GM19452 (cell line): ENCODE measurements at regions not wholly inside any gene's neighbourhood (a gene's known extent, or its start where the extent isn't known, plus 50 kb on each side); places are given as distances from the start of the nearest gene placed in this dataset.

ENCODE experiments used
- ATAC-seq: cut with Tn5 transposase; IDR thresholded peaks from one replicate; pipeline ENCODE4 v1.9.1; 2021; ENCODE audit not compliant: unreplicated experiment

DNA sequence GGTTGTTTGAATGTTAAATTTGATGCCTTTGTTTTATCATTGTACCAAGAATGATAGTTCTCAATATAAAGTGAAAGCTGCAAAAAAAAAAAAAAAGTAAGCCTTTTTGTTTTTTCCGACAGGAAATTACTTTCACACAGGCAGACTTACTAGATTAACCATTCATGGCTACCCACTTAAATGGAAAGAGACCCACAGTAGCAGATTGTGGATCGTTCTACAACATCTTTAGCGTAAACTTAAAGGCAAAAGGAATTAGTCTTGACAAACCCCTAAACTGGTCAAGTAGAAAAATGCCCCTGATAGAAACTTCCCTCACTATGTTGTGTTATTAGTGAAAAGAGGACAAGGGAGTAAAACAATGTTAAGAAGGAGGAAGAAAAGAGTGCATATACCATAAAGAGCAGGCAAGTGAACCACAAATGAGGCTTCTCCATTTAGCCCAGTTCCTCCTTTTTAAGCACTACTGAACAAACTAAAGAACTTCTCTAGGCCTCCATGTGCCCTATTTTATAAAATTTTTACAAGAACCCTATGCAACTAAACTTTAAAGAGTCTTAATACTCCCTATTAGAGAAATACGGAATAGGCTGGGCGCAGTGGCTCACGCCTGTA is 1560.3 kb downstream of the MRPL39 start:
- no peak for ATAC-seq

DNA sequence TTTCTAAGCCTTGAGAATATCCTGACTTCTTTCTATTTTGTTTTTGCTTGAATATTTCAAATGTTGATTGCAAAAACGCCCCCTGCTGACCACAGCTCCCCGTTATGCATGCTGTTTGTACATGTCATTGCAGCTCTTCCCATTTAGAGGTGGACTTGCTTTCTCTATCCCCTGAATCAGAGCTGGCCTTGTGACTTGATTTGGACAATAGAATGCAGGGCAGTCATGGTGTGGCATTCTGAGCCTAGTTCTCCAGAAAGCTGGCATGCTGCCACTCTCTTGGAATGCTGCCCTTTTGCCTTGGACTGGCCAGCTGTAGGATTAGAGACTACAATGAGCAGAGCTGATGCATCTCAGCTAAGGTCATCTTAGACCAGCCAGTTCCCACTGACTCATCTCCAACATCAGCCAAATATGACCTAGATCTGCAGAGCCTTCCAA is 1561.5 kb downstream of the MRPL39 start:
- no peak for ATAC-seq

DNA sequence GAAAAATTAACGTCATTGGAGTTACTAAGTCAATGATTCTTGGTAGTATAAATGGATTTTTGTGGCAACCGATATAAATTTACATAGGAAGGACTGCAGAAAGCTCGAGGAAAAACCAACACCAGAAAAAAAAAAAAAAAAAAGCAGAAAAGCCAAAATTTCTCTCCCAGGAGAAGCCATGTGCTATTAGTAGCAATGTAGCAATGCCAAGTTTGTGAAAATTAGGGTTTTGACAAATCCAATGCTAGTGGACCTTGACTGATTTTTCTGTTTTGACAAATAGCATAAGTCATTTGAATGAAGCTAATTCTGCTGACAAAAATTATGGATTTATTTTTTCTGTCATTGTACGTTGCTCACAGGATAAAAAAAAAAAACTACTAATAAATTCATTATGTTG is 1561.9 kb downstream of the MRPL39 start:
- no peak for ATAC-seq

DNA sequence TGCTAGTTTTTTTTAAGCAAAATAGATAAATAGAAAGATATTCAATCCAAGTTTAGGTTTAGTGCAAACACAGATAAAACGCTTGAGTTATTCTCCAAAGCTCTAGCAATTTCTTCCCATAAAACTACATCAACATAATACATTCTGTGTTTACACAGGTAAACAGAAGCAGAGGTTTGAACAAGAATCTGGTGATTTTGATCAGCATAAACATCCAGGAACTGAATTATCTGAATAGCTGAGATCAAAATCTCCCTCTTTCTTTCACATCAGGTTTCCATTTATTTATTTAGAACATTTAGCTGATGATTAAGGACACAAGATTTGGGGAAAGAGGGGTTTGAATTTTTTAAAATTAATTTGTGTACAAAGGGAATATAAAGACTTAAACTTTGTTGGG is 1564.6 kb downstream of the MRPL39 start:
- ATAC-seq, result no peak

DNA sequence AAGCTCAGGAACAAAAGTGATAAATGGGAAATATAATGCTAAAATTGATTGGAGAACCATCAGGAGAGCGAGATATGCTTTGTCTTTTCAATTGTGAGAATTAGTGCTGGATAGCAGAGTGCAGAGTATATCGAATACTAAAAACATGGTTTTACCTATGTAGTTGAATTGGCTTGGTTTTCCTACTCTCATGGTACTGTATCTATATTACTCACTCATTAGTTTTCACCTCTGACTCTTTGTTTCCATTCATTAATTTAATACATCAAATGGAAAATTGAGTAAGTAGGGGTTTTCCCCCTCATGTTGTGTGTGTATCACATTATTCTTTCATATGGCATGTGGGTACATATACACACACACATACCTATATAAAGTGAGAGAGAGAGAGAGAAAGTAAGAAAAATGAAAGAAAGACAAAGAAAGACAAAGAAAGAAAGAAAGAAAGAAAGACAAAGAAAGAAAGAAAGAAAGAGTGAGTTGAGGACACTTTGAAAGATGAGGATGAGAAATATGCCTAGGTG is 1574.5 kb downstream of the MRPL39 start:
- no peak for ATAC-seq

DNA sequence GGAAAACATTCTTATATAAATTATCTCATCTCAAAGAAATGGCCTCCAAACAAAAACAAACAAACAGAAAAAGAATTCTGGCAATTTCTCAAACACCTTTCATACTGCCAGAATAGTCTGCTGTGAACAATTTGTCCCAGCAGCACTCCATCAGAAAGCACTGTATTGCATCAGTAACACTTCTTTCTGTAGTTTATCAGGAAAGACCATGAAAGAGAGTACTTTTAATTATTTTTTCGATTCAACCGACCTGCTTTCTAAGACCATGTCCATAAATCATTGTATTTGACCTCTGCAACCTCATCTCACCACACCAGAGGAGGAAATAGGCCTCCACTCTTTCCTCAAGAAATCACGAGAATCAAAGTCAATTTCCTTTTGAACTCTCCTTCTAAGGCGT is 1579.9 kb downstream of the MRPL39 start:
- no peak for ATAC-seq

DNA sequence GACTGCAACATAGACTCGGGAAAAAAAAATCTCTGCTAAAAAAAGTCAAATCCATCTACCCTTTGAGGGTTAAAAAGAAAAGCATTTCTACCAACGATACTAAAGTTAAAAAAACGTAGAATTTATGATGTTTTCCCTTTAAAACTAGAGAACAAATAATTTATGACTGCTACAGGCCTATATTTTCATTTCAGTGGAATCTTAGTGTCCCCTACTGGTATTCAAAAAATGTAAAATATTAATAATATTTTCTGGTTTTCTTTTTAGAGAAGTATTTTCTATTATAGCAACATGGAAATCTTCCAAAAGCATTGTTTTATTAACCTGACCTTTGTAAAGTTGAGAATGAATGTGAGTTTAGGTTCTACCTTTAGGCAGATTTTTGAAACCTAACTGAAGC is 1582.2 kb downstream of the MRPL39 start:
- ATAC-seq, result no peak

DNA sequence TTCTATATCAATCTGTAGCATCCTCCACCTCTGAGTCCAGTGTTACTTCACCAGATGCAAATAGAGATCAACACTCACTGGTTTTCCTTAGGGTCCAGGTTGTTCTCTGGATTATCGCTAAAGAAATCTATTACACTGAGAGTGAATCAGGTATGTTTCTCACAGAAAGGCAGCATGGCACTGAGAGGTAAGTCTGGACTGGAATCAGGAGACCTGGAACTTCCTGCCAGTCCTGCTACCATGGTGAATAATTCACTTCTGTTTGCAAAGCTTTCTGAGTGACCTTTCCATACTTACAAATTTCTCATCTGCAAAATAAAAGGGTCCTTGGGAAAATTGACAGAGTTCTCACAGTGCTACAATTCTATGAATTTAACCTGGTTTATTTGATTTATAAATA is 1583.3 kb downstream of the MRPL39 start:
- no peak for ATAC-seq

DNA sequence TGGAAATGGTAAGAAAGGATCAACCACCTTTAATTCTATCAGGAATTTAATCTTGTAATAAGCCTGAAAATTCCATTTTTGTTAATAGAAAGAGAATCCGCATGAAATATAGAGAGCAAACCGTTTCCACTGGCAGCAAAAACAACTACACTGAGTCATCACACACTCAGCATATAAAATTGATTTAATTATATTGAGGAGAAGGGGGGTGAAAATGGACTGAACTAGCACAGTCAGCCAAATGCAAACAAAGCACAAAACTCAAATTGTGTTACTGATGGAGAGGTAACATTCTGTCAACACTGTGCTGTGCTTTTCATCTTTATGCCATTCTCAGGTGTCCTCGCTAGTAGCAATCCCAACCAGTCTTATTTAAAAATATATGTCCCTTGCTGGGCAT is 1583.9 kb downstream of the MRPL39 start:
- no peak for ATAC-seq

DNA sequence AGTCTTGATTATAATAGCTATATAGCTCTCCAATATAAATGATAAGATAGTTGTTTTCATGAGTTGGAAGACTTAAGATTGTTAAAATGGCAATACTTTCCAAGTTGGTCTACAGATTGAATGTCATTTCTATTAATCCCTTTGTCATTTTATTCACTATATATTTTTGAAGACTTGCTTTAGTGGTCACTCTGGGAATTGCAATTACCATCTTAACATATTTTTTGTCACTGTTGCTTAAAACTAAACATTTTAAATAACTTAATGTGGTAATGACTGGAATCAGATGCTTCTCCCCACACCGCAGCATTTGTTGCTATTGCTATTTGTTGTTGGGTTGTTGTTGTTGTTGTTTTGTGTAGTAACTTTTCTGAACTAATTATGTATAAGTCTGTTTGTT is 1592.9 kb downstream of the MRPL39 start:
- no peak for ATAC-seq

DNA sequence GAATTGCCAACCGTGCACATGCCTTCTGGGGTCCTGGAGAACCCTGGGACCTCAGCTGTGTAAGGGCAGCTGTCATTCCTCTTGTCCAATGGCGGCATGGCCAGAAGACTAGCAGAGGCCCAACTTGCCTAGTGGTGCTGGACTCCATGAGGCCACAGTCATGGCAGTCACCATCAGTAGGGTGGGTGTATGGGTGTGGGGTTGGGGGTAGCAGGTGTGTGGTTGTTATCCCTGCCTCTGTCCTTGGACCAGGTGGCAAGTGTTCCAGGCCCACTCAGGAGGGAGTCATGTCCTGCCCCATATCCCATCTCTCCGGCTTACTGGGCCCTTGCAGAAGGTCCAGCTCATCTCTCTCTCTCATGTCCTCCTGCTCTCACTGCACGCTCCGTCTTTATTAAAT is 1596.2 kb downstream of the MRPL39 start:
- no peak for ATAC-seq

DNA sequence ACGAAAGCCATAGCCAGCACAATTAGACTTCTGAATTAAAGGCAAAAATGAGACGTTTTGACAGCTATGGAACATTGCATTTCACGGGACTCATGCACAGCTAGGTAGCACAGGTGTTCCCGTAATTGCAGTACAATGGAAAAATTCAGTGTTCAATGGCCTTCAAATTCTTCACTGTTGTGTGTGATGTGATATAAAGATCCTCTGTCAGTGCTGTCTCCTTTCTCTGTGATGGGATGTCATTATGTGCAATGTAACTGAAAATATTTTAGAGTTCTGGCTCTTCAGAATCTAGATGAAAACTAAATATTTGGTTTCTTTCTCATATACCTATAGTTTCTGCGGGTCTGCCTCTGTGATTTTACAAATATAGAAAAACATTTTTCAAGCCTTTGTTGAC is 1599.7 kb downstream of the MRPL39 start:
- no peak for ATAC-seq

DNA sequence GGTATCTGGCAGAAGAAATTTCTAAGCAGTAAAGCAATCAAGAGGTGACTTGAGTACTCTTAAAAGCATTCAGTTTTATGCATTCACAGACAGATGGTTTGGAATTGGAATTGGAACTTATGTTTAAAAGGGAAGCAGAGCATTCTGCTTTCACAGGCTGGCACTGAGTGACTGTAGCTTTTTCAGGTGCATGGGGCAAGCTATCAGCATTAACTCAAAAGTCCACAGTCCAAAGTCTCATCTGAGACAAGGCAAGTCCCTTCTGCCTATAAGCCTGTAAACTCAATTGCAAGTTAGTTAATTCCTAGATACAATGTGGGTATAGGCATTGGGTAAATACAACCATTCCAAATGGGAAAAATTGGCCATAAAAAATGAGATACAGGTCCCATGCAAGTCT is 1620.3 kb downstream of the MRPL39 start:
- no peak for ATAC-seq

DNA sequence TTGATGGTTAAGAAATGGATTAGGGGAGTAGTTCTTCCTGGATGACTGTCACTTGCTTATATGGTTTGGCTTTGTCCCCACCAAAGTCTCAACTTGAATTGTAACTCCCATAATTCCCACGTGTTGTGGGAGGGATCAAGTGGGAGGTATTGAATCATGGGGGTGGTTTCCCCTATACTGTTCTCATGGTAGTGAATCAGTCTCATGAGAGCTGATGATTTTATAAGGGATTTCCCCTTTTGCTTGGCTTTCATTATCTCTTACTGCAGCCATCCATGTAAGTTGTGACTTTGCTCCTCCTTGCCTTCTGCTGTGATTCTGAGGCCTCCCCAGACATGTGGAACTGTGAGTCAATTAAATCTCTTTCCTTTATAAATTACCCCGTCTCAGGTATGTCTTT is 1621.1 kb downstream of the MRPL39 start:
- ATAC-seq, result no peak

DNA sequence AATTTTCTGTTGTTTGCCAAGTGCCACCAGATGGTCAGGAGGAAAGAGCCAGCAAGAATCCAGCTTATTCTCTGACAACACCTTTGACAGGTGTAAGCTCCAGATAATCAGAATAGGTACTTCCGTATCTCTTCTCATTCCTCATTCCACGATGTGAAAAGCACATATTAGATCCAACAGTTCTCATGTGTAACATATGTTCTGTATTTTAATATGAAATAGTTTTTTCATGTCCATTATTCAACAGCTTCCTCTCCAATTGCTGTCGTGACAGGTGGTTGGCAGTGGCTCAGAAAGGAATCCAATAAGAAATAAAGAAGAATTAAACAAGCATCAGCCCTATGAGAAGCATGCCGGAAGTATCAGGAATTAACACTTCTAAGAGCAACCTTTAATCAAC is 1624.7 kb downstream of the MRPL39 start:
- ATAC-seq, result no peak

DNA sequence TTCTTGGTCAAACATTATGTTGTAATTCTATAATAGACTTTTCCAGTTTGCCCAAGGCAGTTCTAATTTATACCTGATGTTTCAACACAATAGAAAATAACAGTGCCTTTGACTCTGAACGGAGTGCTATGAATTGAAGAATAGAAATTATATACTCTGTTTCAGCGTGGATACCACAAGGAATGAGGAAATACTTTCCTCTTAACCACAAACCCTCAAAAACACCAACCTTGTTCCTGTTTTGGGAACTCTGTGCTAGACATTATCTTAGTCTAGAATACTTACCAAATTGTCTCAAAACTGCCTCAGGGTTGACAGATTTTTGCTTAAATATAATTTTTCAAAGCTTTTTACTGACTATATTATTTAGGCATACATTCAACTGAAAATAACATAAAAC is 1629.3 kb downstream of the MRPL39 start:
- no peak for ATAC-seq

DNA sequence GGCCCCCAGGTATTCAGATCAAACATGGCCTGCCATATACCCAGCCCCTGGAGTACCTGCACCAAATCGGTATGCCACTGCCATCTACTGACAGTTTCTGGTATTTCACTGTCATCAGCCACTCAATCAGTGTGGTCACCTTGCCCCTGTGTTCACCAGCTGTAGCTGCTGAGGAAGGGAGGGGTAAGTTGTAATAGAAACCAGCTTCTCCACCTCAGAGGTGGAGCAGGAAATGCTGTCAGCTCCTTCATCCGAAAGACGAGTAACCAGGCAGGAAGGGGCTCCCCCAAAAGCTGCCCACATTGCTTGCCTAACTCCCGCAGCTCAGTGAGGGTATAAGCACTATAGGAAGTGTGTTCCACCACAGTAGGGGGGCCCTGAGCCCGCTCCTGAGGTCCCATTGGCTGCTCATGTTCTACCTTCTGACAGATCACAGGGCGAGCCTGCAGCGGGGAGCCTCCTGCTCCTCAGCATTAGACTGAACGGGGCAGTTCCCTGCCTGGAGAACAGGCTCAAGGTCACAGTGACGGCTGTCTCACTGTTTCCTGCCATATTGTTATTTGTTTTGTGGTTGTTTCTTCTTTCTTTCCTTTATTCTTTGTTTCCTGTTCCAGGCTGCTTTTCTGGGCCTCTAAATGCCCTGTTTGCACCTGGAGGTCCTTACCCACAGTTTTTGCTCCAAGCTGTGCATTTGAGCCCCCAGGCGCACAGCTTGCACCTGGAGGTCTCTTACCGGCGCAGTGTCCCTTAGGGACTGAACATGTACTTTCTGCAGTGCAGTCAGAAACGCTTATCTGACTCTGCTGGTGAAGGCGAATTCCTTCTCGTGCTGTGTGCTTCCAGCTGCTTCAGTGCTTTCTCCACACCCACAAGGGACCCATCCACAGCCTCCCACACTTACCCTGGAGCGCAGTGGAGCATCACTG is 1638.3 kb downstream of the MRPL39 start:
- peak; percentile 93 for ATAC-seq

DNA sequence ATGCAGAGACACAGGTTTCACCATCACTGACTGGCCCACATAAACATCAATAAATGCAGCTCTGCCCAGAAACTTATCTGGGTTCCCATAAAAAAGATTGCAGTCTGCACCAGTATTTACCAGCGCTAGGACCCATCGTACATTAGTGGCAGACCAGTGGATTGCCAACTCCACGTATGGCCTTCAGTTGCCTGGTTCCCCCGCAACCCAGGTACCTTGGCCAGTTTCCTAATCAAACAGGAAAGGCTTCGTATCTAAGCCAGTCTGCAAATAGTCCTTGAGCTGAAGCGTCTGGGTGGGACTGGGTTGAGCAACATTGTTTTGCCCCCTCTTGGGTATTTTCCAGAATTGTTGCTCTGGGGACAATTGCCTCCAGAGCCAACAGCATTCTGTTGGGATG is 1639.3 kb downstream of the MRPL39 start:
- ATAC-seq, result no peak

DNA sequence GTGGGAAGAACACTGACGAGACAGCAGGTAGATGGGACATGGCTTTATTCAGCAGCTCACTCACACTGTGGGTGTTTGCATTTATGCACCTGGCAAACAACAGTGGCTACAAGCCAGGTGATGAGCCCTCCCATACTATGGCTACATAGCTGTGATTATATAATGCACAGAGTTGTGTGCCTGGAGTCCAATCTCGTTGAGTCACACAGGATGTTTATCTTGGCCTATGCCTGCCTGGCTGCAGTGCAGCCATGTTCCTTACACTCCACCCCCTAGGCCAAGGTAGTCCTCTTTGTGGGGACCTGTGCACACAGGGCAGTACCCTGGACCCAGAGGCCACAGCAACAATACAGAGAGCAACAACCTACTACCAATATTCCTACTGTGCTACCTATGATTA is 1643.8 kb downstream of the MRPL39 start:
- no peak for ATAC-seq

DNA sequence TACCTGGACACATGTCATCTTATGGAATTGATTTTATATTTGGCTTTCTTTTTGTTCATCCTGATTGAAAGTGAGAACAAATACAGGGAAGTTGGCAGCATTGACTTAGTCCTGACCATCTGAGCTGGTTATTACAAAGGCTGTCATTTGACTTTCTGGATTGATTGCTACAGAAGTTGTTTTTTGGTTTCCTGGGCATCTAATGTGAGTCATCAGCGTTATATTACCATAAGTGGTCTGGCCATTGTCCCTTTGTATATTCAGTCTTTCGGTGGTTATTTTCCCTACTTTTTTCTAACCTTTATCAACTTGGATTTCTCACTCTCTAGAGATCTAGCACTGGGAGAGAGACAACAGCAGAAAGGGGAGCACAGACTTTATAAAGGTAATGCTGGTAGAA is 1646.5 kb downstream of the MRPL39 start:
- no peak for ATAC-seq

DNA sequence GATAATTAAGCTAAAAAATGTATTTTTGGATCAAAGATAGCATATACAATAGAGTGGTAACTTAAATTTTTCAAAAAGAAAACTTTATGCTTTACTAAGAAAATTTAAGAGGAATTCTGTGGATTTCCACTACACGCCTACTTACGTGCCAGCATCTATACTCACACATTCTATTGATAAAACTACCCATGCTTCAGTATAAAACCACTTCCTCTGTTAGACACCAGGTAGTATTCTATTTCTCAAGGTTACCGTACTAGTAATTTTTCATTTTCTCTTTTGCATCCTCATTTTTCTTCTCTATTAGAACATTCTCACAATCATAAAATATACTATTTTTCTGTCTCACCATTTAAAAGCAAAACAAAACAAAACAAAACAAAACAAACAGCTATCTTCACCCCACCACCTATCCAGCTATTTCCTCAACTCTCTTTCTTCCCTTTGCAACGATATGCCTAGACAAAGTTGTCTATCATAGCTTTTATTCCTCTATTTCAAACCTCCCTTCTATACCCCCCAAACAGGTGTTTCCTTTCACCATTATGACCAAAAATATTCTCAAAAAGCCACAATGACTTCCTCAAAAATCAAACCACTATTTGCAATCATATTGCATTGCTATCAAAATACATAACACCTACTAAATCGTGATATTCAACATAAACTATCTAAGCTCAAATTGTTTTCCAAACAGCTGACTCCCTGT is 1652.0 kb downstream of the MRPL39 start:
- ATAC-seq, result no peak

DNA sequence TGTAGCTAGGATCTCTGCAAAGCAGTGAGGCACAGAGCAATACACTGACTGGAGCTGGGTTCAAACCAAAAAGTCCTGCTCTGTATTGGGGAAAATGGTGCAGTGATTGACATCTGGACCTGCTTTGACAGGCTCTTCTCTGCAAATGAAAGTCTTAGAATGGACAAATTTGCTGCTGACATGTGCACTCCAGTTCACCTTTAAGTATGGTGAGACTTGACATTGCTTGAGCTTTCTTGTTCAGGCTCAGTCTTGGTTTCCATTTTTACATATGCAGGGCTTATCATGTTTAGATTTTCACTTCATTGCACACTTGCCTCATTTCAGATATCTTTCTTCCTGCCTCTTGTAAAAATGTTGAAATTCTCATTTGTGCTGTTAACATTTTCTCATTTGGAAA is 1655.0 kb downstream of the MRPL39 start:
- no peak for ATAC-seq
